ENCODE measurements at regions not wholly inside any gene's neighbourhood (a gene's known extent, or its start where the extent isn't known, plus 50 kb on each side); places are given as distances from the start of the nearest gene placed in this dataset.
"Not testable (repeated sequence)": the region's sequence is repeated elsewhere in the genome, so short reads cannot be mapped to it uniquely, and the experiment has no call there.

DNA sequence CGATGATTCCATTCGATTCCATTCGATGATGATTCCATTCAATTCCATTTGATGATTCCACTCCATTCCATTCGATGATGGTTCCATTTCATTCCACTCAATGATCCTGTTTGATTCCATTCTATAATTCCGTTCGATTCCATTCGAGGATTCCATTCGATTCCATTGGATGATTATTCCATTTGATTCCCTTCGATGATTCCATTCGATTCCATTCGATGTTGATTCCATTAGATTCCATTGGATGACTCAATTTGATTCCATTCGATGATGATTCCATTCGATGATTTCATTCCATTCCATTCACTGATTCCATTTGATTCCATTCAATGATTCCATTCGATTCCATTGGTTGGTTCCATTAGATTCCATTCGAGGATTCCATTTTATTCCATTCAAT, 1084.4 kb downstream of the RPIA start:
- H3K9me3 ChIP-seq = peaks cover 0 to 99% (median 3%) of the 10 kb centered on the region in 3 donors
- WGBS, 2 donors (ENCODE audit: low coverage in 1 of 2) = 80 to 81% methylated on average over 15 of the region's 15 CpGs
- H3K4me1 ChIP-seq = no peaks in the 10 kb centered on the region

DNA sequence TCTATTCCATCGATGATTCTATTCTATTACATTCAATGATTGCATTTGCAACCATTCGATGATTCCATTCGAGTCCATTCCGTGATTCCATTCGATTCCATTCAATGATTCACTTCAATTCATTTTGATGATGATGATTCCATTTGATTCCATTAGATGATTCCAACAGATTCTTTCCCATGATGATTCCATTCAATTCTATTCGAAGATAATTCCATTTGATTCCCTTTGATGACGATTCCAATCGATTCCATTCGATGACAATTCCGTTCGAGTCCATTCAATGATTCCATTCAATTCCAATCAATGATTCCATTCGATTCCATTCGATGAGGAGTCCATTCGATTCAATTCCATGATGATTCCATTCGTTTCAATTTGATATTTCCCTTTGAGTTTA, 1088.8 kb downstream of the RPIA start:
- H3K27ac ChIP-seq = no peak overlapping the region
- WGBS, 2 donors (ENCODE audit: low coverage in 1 of 2) = 68 to 76% methylated on average over 15 of the region's 15 CpGs
- no peak for ATAC-seq
- no peak overlapping the region for H3K4me3 ChIP-seq
- H3K9me3 ChIP-seq = peaks cover 0 to 100% (median 3%) of the 10 kb centered on the region in 3 donors
- no peaks in the 10 kb centered on the region for H3K36me3 ChIP-seq
- H3K4me1 ChIP-seq = no peaks in the 10 kb centered on the region
- TF ChIP-seq EP300 (IDR thresholded peaks at IDR 0.05) (no peak), POLR2AphosphoS5 (IDR thresholded peaks at IDR 0.05) (no peak), POLR2A (IDR thresholded peaks at IDR 0.05) (no peak)
- TF ChIP-seq, protein P1, sequence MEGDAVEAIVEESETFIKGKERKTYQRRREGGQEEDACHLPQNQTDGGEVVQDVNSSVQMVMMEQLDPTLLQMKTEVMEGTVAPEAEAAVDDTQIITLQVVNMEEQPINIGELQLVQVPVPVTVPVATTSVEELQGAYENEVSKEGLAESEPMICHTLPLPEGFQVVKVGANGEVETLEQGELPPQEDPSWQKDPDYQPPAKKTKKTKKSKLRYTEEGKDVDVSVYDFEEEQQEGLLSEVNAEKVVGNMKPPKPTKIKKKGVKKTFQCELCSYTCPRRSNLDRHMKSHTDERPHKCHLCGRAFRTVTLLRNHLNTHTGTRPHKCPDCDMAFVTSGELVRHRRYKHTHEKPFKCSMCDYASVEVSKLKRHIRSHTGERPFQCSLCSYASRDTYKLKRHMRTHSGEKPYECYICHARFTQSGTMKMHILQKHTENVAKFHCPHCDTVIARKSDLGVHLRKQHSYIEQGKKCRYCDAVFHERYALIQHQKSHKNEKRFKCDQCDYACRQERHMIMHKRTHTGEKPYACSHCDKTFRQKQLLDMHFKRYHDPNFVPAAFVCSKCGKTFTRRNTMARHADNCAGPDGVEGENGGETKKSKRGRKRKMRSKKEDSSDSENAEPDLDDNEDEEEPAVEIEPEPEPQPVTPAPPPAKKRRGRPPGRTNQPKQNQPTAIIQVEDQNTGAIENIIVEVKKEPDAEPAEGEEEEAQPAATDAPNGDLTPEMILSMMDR (IDR thresholded peaks at IDR 0.05) = no peak
- H3K27me3 ChIP-seq = no peaks in the 10 kb centered on the region

More for the DNA sequence above, 1084.4 kb downstream of the RPIA start:
- TF ChIP-seq, protein P1 (IDR thresholded peaks at IDR 0.05) = no peak
- TF ChIP-seq EP300 (IDR thresholded peaks at IDR 0.05) (no peak), POLR2A (IDR thresholded peaks at IDR 0.05) (no peak)
- Histone ChIP-seq H3K27ac (no peak overlapping the region), H3K27me3 (no peaks in the 10 kb centered on the region), H3K4me3 (no peak overlapping the region), H3K36me3 (no peaks in the 10 kb centered on the region)
- no peak for ATAC-seq

DNA sequence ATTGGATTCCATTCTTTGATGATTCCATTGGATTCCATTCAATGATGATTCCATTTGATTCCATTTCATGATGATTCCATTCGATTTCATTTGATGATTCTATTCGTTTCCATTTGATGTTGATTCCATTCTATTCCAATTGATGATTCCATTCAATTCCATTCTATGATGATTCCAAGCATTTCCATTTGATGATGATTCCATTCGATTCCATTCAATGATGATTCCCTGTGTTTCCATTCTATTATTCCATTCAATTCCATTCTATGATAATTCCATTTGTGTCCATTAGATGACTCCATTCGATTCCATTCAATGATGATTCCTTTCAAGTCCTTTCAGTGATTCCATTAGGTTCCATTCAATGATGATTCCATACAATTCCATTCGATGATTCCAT, 1090.5 kb downstream of the RPIA start:
- TF ChIP-seq POLR2A (IDR thresholded peaks at IDR 0.05) = no peak
- TF ChIP-seq, protein P1 (IDR thresholded peaks at IDR 0.05) = no peak
- no peak for TF ChIP-seq EP300 (IDR thresholded peaks at IDR 0.05)
- no peak for TF ChIP-seq POLR2AphosphoS5 (IDR thresholded peaks at IDR 0.05)
- Histone ChIP-seq H3K9me3 (peaks cover 0 to 99% (median 0%) of the 10 kb centered on the region in 3 donors), H3K4me3 (no peak overlapping the region), H3K27ac (no peak overlapping the region), H3K36me3 (no peaks in the 10 kb centered on the region), H3K27me3 (no peaks in the 10 kb centered on the region), H3K4me1 (no peaks in the 10 kb centered on the region)
- ATAC-seq = no peak
- WGBS, 2 donors (ENCODE audit: low coverage in 1 of 2) = 43 to 70% methylated on average over 5 of the region's 5 CpGs

DNA sequence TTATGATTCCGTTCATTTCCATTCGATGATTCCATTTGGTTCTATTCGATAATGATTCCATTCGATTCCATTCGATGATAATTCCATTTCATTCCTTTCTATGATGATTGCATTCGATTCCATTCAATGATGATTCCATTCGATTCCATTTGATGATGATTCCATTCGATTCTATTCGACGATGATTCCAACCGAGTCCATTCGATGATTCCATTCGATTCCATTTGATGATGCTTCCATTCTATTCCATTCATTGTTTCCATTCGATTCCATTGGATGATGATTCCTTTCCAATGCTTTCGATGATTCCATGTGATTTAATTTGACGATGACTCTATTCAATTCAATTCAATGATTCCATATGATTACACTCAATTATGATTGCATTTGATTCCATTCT, 1093.5 kb downstream of the RPIA start:
- no peak for TF ChIP-seq EP300 (IDR thresholded peaks at IDR 0.05)
- TF ChIP-seq, protein P1 (IDR thresholded peaks at IDR 0.05) = no peak
- no peak for TF ChIP-seq POLR2AphosphoS5 (IDR thresholded peaks at IDR 0.05)
- no peak for TF ChIP-seq POLR2A (IDR thresholded peaks at IDR 0.05)
- 76 to 87% methylated on average over 16 of the region's 16 CpGs for WGBS, 2 donors (ENCODE audit: low coverage in 1 of 2)
- H3K4me1 ChIP-seq = no peaks in the 10 kb centered on the region

DNA sequence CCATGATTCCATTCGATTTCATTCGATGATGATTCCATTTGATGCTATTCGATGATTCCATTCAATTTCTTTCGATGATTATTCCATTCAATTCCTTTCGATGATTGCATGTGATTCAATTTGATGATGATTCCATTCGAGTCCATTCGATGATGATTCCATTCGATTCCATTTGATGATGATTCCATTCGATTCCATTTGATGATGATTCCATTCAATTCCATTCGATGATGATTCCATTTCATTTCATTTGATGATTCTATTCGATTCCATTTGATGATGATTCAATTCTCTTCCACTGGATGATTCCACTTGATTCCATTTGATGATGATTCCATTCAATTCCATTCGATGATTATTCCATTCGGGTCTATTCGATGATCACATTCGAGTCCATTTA, 1094.1 kb downstream of the RPIA start:
- not testable (repeated sequence) for H3K27me3 ChIP-seq, ATAC-seq, H3K36me3 ChIP-seq, H3K27ac ChIP-seq, H3K4me3 ChIP-seq, H3K4me1 ChIP-seq
- peaks cover 0 to 96% (median 0%) of the 10 kb centered on the region in 3 donors for H3K9me3 ChIP-seq
- WGBS, 2 donors (ENCODE audit: low coverage in 1 of 2) = 74 to 82% methylated on average over 15 of the region's 15 CpGs

More for the DNA sequence above, 1093.5 kb downstream of the RPIA start:
- H3K27ac ChIP-seq = no peak overlapping the region
- no peak overlapping the region for H3K4me3 ChIP-seq
- ATAC-seq = no peak
- no peaks in the 10 kb centered on the region for H3K36me3 ChIP-seq
- H3K9me3 ChIP-seq = peaks cover 0 to 96% (median 0%) of the 10 kb centered on the region in 3 donors
- no peaks in the 10 kb centered on the region for H3K27me3 ChIP-seq

DNA sequence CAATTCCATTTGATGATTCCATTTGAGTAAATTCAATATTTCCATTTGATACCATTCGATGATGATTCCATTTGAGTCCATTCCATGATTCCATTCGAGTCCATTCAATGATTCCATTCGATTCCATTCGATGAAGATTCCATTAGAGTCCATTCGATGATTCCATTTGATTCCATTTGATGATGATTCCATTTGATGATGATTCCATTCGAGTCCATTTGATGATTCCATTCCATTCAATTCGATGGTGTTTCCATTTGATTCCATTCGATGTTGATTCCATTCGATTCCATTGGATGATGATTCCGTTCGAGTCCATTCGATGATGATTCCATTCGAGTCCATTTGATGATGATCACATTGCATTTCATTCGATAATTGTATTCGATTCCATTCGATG, 1095.2 kb downstream of the RPIA start:
- peaks cover 0 to 96% (median 0%) of the 10 kb centered on the region in 3 donors for H3K9me3 ChIP-seq
- WGBS, 2 donors (ENCODE audit: low coverage in 1 of 2) = 69 to 75% methylated on average over 16 of the region's 16 CpGs
- not testable (repeated sequence) for H3K27me3 ChIP-seq, H3K4me3 ChIP-seq, ATAC-seq, H3K36me3 ChIP-seq, H3K27ac ChIP-seq, H3K4me1 ChIP-seq

DNA sequence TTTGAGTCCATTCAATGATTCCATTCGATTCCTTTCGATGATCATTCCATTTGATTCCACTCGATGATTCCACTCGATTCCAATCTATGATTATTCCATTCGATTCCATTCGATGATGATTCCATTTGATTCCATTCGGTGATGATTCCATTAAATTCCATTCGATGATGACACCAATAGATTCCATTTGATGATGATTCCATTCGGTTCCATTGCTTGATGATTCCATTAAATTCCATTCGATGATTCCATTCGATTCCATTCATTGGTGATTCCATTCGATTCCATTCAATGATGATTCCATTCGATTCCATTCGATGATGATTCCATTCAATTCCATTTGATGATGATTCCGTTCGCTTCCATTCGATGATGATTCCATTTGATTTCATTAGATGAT, 1104.1 kb downstream of the RPIA start:
- WGBS, 2 donors (ENCODE audit: low coverage in 1 of 2) = 74 to 80% methylated on average over 17 of the region's 17 CpGs
- H3K4me1 ChIP-seq, H3K27me3 ChIP-seq, ATAC-seq, H3K27ac ChIP-seq, H3K36me3 ChIP-seq, H3K4me3 ChIP-seq: not testable (repeated sequence)
- H3K9me3 ChIP-seq = peaks cover 0 to 95% (median 2%) of the 10 kb centered on the region in 3 donors

Data from gastroesophageal sphincter (tissue), 4 donors.